NCI-H2196 treated with DMSO at 0.1 percent for 48 hours (cell line): ENCODE measurements at regions not wholly inside any gene's neighbourhood (a gene's known extent, or its start where the extent isn't known, plus 50 kb on each side); places are given as distances from the start of the nearest gene placed in this dataset.
"Not testable (repeated sequence)": the region's sequence is repeated elsewhere in the genome, so short reads cannot be mapped to it uniquely, and the experiment has no call there.

Experiments
- DNase-seq: peaks from one replicate; lab custom pipeline; 2025; ENCODE audit not compliant: unreplicated experiment; lab: John Stamatoyannopoulos, UW

- DNase-seq = no peak
These were observed 123.4 kb upstream of the TENT5A start for GRCh38 chr6:81875782-81876293.

GRCh38 chr6:81869749-81870508 lies 117.4 kb upstream of the TENT5A start:
- DNase-seq = not testable (repeated sequence)

DNA sequence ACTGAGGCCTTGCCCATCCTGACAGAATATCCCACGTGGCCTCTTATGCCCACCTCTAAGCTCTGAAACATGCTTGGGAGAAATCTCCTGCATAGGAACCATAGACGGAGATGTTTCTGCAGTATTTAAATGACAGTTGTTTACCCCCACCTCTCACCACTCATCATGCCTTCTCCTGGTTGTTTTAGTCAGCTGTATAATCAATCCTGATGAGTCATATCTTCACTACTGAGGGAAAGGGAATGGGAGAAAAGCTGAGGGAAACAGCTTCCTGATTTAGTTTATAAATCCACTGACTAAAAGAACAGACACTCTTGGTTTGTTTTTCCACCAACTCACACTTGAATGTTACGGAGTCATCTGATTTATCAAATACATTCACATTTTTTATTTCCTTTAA lies 113.2 kb upstream of the TENT5A start:
- no peak for DNase-seq

- no peak for DNase-seq
These were observed 111.6 kb upstream of the TENT5A start for GRCh38 chr6:81864124-81864523.

DNA sequence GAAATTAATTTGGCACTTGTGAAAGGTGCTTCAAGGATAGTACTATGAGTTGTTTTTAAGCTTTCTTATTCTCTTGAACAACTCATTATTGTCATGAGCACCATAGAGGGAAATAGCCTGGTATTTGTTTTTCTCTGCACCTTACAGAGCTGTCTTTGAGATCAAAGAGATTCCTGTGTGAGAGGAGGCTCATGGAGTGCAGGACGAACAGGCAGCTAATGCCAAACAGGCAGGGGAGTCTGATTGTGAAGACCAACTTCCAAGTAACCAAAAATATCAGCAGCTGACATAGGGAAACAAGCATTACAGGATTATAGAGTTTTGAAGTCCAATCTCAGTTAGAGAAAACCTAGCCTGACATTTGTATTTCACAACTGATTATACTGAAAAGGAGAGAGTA lies 110.6 kb upstream of the TENT5A start:
- no peak for DNase-seq

DNA sequence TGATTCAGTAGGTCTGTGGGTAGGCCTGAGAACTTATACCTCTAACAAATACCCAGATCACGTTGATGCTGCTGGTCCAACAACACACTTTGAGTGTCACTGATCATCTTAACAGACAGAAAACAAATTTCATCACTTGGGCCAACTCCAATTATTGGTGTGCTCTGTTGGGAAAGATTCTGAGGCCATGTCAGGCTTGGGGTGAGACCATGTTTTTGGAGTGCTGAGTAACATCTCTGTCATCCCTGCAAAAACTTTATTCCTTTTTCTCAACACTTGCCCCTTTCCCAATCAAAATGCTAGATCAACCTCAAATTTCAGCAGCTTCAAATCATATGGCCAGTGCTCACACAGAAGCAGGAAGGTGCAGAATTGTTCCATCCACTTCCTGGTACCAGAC lies 108.8 kb upstream of the TENT5A start:
- no peak for DNase-seq

DNA sequence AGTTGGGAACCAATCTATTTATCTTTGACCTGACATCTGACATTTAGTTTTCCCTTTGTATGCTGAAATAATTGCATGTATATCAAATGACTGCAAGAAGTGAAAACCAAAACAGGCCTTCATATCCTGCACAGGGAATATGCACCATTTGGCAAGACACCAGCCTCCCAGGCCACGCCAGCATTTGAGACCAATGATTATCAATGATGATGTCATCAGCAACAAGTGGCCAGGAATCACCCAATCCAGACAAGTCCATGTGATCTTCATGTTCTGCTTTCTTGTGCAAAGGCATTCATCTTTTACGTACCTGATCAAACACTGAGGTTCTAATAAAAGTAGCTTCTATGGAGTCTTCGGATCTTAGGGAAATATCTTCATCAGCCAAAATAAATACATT lies 107.4 kb upstream of the TENT5A start:
- DNase-seq = no peak

DNA sequence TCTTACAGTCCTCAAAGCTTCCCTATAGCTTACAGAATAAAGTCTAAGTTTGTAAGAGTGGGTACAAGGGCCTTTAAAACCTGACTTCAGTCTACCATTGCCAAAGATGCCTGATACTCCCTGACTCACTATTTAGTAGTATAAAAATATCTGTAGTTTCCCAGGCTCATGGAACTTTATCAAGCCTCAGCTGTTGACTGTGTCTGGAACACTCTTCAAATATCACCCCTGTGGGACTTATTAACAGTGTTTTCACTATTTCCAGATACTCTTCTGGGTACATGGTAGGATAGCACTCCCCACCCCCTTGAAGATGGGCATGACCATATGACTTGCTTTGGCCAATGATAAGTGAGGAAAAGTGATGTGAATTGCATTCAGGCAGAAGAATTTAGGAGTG lies 105.3 kb upstream of the TENT5A start:
- DNase-seq = no peak

GRCh38 chr6:81856872-81857271 lies 104.4 kb upstream of the TENT5A start:
- DNase-seq = no peak

DNA sequence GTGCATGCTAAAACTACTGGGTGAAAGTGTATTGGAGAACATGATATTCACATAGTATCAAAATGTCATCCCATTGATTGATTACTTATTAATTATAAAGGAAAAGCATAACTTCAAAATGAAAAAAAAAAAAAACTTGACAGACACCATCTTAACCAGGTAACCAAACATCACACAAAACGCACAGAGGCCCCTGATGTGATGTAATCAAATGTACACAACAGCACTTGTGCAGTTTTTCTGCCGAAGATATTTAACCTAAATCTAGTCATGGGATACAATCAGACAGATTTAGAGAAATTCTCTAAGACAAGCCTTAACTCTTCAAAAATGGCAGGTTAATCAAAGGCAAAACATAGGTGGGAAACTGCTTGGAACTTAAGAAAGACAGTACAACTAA lies 102.0 kb upstream of the TENT5A start:
- no peak for DNase-seq

DNA sequence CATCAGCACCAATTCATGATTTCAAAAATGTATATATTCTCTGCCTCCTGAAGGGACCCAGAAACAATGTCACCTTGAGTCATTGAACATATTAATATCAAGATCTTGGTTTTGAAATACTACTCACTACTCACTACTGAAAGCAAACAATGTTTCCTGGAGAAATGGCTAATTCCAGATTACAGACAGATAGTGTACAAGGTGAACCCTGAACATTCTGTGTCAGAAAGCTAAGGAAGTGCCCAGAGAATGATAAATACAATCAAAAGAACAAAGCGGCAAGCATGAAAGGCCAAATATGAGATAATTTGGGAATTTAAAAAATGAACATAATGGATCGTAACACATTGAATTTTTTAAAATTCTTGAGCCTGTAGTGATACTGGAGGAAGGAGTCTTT lies 101.5 kb upstream of the TENT5A start:
- no peak for DNase-seq

DNA sequence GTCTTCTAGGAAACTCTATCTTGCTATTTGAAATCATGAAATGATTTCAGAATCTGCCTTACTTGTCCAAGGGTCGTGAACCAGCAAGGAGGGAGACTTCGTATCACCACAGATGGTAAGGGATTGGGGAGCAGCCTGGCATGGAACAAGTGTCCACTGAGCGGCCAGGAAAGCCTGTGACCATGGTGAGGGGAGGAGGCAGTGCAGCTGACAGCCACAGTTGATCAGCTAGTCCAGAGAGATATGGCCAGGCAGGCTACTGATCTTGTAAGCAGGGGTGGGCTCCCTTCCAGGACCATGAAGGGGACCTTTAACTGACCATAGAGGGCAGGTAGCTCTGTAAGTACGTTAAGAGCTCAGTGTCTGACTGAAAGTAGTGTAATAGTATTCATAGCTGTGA lies 96.8 kb upstream of the TENT5A start:
- DNase-seq = no peak

GRCh38 chr6:81847866-81848265 lies 95.4 kb upstream of the TENT5A start:
- DNase-seq = no peak

DNA sequence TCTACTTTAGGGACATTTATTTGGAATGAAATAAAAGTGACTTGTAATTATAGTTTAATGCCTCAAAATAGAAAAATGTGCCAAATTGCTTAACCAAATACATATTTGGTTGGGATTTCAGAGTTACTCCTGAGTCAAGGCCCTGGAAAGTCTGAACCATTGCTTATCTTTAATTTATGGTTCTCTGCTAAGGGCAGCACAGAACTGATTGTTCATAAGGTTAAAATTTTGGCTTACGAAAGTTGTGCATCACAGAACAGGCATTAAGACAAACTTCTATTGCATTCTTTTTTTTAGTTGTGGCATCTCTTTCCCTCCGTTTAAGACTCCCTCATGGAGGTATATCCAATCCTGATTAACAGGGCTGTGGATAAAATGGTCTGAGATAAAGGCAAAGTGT lies 92.2 kb upstream of the TENT5A start:
- no peak for DNase-seq

DNA sequence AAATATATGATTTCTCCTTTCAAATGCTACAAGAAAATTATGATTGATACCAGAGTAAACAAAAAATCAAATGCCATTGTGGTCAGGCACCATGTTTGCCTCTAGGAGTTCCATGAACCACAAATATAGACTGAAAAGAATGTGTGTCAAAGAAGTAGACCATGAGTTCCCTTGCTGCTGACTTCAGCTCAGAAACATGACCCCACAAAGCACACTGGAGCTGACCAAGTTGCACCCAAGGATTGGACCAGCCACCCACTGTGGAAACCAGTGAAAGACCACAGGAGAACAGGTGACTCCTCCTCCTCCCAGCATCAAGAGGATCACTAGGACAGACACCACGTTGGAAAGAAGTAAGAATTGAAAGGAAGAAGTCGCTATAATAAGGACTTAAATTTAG lies 90.8 kb upstream of the TENT5A start:
- no peak for DNase-seq

- no peak for DNase-seq
These were observed 89.8 kb upstream of the TENT5A start for GRCh38 chr6:81842254-81842653.

- no peak for DNase-seq
These were observed 86.4 kb upstream of the TENT5A start for GRCh38 chr6:81838724-81839426.

- DNase-seq = no peak
These were observed 85.5 kb upstream of the TENT5A start for GRCh38 chr6:81838031-81838430.

DNA sequence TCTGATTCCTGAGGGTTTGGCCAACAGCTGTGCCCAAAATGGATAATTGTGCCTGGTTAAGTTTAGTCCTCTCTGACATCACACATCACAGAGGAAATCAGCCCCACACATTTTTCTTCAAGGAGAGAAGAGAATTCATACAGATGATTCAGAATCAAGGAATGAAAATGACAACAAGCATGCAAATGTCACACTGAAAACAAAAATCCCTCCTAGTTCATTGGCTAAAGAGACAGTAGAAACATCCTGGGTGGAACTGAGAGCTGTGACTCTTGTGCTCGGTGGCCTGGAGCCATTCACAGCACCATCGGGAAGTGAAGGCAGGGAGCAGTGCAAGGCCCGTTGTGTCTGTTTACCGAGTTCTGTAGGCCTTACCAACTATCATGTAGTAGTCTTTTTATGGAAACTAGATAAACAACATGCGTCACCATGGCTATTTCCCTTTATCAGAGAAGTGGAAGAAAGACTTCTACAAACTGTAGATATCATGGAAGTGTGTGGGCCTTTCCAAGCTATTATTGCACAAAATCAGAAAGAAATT lies 81.7 kb upstream of the TENT5A start:
- no peak for DNase-seq

- no peak for DNase-seq
These were observed 79.8 kb upstream of the TENT5A start for GRCh38 chr6:81832304-81832703.

DNA sequence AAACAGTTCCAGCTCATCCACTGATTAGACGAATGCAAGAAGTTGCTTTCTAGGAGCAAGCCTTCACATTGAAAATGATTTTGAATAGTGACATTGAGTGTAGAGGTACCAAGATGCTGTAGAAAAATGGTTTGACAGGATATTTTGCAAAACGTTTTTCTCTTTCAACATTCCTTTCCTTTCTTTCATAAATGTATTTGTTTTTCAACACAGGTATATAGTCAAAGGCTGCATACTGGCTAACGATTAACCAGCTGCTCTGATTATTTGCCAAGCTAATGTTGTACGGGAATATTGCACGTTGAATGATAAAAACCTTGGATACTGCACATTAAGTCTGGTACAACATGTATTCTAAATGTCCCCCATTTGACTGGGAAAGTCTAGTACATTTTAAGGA lies 78.8 kb upstream of the TENT5A start:
- no peak for DNase-seq

- no peak for DNase-seq
These were observed 74.3 kb upstream of the TENT5A start for GRCh38 chr6:81826784-81827183.
